ENCODE measurements at regions not wholly inside any gene's neighbourhood (a gene's known extent, or its start where the extent isn't known, plus 50 kb on each side); places are given as distances from the start of the nearest gene placed in this dataset.

DNA sequence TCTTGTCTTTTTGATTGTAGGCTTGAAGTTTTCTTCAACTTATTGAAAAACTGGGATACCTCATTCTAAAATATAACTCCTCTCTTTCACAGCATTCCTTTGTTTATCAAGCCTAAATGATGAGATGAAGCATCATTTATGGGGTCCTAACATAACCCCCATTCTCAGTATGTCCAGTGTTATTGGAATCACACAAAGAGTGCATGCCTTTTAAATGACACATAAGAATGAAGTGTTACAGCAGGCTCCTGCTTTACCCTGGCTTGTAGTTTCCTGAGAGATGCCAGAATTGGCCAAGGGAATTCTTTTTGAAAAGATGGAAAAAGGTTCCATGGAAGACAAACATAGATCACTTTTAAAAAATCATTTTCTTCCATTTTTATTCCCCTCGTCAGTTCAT is 502.4 kb downstream of the BCKDHB start:
- DNase-seq (ENCODE audit: low read depth): no peak
- no peak overlapping the region for H3K4me3 ChIP-seq (ENCODE audit: low read depth, low read length)
- TF ChIP-seq, protein P1, sequence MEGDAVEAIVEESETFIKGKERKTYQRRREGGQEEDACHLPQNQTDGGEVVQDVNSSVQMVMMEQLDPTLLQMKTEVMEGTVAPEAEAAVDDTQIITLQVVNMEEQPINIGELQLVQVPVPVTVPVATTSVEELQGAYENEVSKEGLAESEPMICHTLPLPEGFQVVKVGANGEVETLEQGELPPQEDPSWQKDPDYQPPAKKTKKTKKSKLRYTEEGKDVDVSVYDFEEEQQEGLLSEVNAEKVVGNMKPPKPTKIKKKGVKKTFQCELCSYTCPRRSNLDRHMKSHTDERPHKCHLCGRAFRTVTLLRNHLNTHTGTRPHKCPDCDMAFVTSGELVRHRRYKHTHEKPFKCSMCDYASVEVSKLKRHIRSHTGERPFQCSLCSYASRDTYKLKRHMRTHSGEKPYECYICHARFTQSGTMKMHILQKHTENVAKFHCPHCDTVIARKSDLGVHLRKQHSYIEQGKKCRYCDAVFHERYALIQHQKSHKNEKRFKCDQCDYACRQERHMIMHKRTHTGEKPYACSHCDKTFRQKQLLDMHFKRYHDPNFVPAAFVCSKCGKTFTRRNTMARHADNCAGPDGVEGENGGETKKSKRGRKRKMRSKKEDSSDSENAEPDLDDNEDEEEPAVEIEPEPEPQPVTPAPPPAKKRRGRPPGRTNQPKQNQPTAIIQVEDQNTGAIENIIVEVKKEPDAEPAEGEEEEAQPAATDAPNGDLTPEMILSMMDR (IDR thresholded peaks at IDR 0.05; ENCODE audit: insufficient read depth, low read depth, low read length, missing control alignments): no peak

GRCh38 chr6:80607811-80608391 is 501.4 kb downstream of the BCKDHB start:
- TF ChIP-seq, protein P1 (IDR thresholded peaks at IDR 0.05; ENCODE audit: insufficient read depth, low read depth, low read length, missing control alignments): no peak
- no peak overlapping the region for H3K4me3 ChIP-seq (ENCODE audit: low read depth, low read length)
- no peak for DNase-seq (ENCODE audit: low read depth)

GRCh38 chr6:80605165-80605989 is 498.9 kb downstream of the BCKDHB start:
- TF ChIP-seq, protein P1 (IDR thresholded peaks at IDR 0.05; ENCODE audit: insufficient read depth, low read depth, low read length, missing control alignments): peak; percentile 37
- DNase-seq (ENCODE audit: low read depth): peak; percentile 18

DNA sequence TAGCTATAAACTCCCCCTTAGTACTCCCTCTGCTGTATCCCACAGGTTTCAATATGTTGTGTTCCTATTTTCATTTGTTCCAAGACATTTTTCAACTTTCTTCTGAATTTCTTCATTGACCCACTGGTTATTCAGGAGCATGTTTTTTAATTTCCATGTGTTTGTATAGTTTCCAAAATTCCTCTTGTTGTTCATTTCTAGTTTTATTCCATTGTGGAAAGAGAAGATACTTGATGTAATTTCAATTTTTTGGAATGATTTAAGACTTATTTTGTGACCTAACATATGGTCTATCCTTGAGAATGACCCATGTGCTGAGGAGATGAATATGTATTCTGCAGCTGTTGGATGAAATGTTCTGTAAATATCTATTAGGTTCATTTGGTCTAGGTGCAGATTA is 497.2 kb downstream of the BCKDHB start:
- H3K4me3 ChIP-seq (ENCODE audit: low read depth, low read length): no peak overlapping the region
- DNase-seq (ENCODE audit: low read depth): no peak
- TF ChIP-seq, protein P1 (IDR thresholded peaks at IDR 0.05; ENCODE audit: insufficient read depth, low read depth, low read length, missing control alignments): no peak

More at GRCh38 chr6:80605165-80605989, 498.9 kb downstream of the BCKDHB start:
- no peak overlapping the region for H3K4me3 ChIP-seq (ENCODE audit: low read depth, low read length)

GRCh38 chr6:80594461-80594860 is 488.0 kb downstream of the BCKDHB start:
- no peak for DNase-seq (ENCODE audit: low read depth)
- H3K4me3 ChIP-seq (ENCODE audit: low read depth, low read length): no peak overlapping the region
- TF ChIP-seq, protein P1 (IDR thresholded peaks at IDR 0.05; ENCODE audit: insufficient read depth, low read depth, low read length, missing control alignments): no peak

- H3K4me3 ChIP-seq (ENCODE audit: low read depth, low read length): no peak overlapping the region
- TF ChIP-seq, protein P1 (IDR thresholded peaks at IDR 0.05; ENCODE audit: insufficient read depth, low read depth, low read length, missing control alignments): no peak
- DNase-seq (ENCODE audit: low read depth): no peak
Observed at GRCh38 chr6:80592436-80592835, 486.0 kb downstream of the BCKDHB start.
